ENCODE measurements at regions not wholly inside any gene's neighbourhood (a gene's known extent, or its start where the extent isn't known, plus 50 kb on each side); places are given as distances from the start of the nearest gene placed in this dataset.

- FAIRE-seq (no peak), ATAC-seq (no peak), DNase-seq (no peak)
- 52 to 62% methylated on average over 2 of the region's 2 CpGs for WGBS, 2 donors
- TF ChIP-seq CTCF (IDR thresholded peaks at IDR 0.05): no peak
- H3K36me3 ChIP-seq: no peaks in the 10 kb centered on the region
- H3K27ac ChIP-seq: no peak overlapping the region
- no peaks in the 10 kb centered on the region for H3K27me3 ChIP-seq
- H3K4me3 ChIP-seq: no peak overlapping the region
- H3K4me1 ChIP-seq: no peaks in the 10 kb centered on the region
- intact Hi-C loops (cut with DNase I): no loop called here
- H3K9me3 ChIP-seq: no peaks in the 10 kb centered on the region
Measured at GRCh38 chr1:221241592-221241991, 362.3 kb downstream of the HLX start.

DNA sequence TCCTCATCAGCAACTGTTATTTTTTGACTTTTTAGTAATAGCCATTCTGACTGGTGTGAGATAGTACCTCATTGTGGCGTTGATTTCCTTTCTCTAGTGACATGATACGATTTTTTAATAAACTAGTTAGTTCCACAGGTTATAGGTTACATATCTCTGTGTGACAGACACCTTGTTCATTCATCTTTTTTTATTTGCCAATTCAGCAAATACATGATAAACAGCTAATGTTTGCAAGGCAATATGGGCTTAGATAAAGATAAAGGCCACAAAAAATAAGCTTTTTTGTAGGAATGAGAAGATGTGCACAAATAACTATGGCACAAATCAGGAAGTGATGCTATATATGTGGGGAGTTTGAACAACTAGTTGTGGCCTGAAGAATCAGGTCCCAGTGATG lies 366.8 kb downstream of the HLX start:
- H3K4me1 ChIP-seq: no peaks in the 10 kb centered on the region
- DNase-seq (no peak), FAIRE-seq (no peak), ATAC-seq (no peak)
- intact Hi-C loops (cut with DNase I): no loop called here
- no peaks in the 10 kb centered on the region for H3K9me3 ChIP-seq
- H3K4me3 ChIP-seq: no peak overlapping the region
- H3K27me3 ChIP-seq: no peaks in the 10 kb centered on the region
- 48 to 53% methylated on average over 2 of the region's 2 CpGs for WGBS, 2 donors
- no peak for TF ChIP-seq CTCF (IDR thresholded peaks at IDR 0.05)
- no peaks in the 10 kb centered on the region for H3K36me3 ChIP-seq
- H3K27ac ChIP-seq: no peak overlapping the region

GRCh38 chr1:221246628-221247415 lies 367.6 kb downstream of the HLX start:
- FAIRE-seq: no peak
- DNase-seq: no peak
- no peak for ATAC-seq

GRCh38 chr1:221251580-221251979 lies 372.3 kb downstream of the HLX start:
- ATAC-seq (no peak), FAIRE-seq (no peak), DNase-seq (no peak)
- Histone ChIP-seq H3K27me3 (no peaks in the 10 kb centered on the region), H3K4me1 (no peaks in the 10 kb centered on the region), H3K27ac (no peak overlapping the region), H3K9me3 (no peaks in the 10 kb centered on the region), H3K4me3 (no peak overlapping the region), H3K36me3 (no peaks in the 10 kb centered on the region)
- 36 to 70% methylated on average over 2 of the region's 2 CpGs for WGBS, 2 donors
- intact Hi-C loops (cut with DNase I): no loop called here
- no peak for TF ChIP-seq CTCF (IDR thresholded peaks at IDR 0.05)

More at GRCh38 chr1:221246628-221247415, 367.6 kb downstream of the HLX start:
- Histone ChIP-seq H3K4me1 (no peaks in the 10 kb centered on the region), H3K27ac (no peak overlapping the region), H3K27me3 (no peaks in the 10 kb centered on the region), H3K4me3 (no peak overlapping the region), H3K36me3 (no peaks in the 10 kb centered on the region), H3K9me3 (no peaks in the 10 kb centered on the region)
- intact Hi-C loops (cut with DNase I): no loop called here
- WGBS, 2 donors: 87 to 90% methylated on average over 4 of the region's 4 CpGs
- TF ChIP-seq CTCF (IDR thresholded peaks at IDR 0.05): no peak

GRCh38 chr1:221254813-221255212 lies 375.6 kb downstream of the HLX start:
- FAIRE-seq: no peak
- ATAC-seq: no peak
- no peaks in the 10 kb centered on the region for H3K27me3 ChIP-seq
- no peaks in the 10 kb centered on the region for H3K36me3 ChIP-seq
- no peaks in the 10 kb centered on the region for H3K9me3 ChIP-seq
- no peak for DNase-seq
- H3K4me3 ChIP-seq: no peak overlapping the region
- no peaks in the 10 kb centered on the region for H3K4me1 ChIP-seq
- no peak for TF ChIP-seq CTCF (IDR thresholded peaks at IDR 0.05)
- intact Hi-C loops (cut with DNase I): no loop called here
- no peak overlapping the region for H3K27ac ChIP-seq
